A673 (cell line): ENCODE measurements at regions not wholly inside any gene's neighbourhood (a gene's known extent, or its start where the extent isn't known, plus 50 kb on each side); places are given as distances from the start of the nearest gene placed in this dataset.

Source experiments
- BruUV-seq: library from RNA; stranded (reverse); fragments of 400-500 nt; replicated peaks from 2 replicates; lab custom pipeline; 2021; lab: Mats Ljungman, UMichigan
- CTCF ChIA-PET: fragments of 300-600 bp; sonication (Branson Sonifier 250); formaldehyde crosslinking; loops from one replicate; lab custom pipeline; 2022; ENCODE audit warnings: antibody characterized with exemption; lab: Charles Lee
- POLR2A ChIA-PET: fragments of 300-600 bp; sonication (Branson Sonifier 250); formaldehyde crosslinking; loops from one replicate; lab custom pipeline; 2022; ENCODE audit warnings: antibody characterized with exemption; ENCODE audit not compliant: low non-redundant PET; lab: Charles Lee
- DNase-seq: peaks from one replicate; pipeline ENCODE4 v3.0.0-alpha.2; 2015; ENCODE audit warnings: low spot score
- H3K27ac ChIP-seq: fragments of 200-600 bp; sonication (generic); 2 replicates; pipeline ENCODE4 v1.5.1; 2016; ENCODE audit warnings: mixed run types, low read depth, mild to moderate bottlenecking, mixed read lengths, antibody characterized with exemption, low read length; ENCODE audit not compliant: poor library complexity, severe bottlenecking
- H3K27me3 ChIP-seq: fragments of 200-600 bp; sonication (generic); replicated peaks from 2 replicates; pipeline ENCODE4 v1.6.1; 2017; ENCODE audit warnings: mixed run types, low read depth, mild to moderate bottlenecking, mixed read lengths, antibody characterized with exemption, low read length; ENCODE audit not compliant: insufficient read depth, poor library complexity
- H3K36me3 ChIP-seq: fragments of 200-600 bp; sonication (generic); 2 replicates; pipeline ENCODE4 v1.6.1; 2016; ENCODE audit warnings: mixed run types, mild to moderate bottlenecking, mixed read lengths, antibody characterized with exemption, low read length; ENCODE audit not compliant: insufficient read depth, poor library complexity, severe bottlenecking
- H3K4me1 ChIP-seq: fragments of 200-600 bp; sonication (generic); 2 replicates; pipeline ENCODE4 v1.6.1; 2017; ENCODE audit warnings: mixed run types, mild to moderate bottlenecking, mixed read lengths, antibody characterized with exemption, low read length; ENCODE audit not compliant: insufficient read depth, poor library complexity, severe bottlenecking
- H3K4me3 ChIP-seq: fragments of 200-600 bp; sonication (generic); 2 replicates; pipeline ENCODE4 v1.5.1; 2016; ENCODE audit warnings: low read depth, mixed run types, mild to moderate bottlenecking, mixed read lengths, low read length; ENCODE audit not compliant: poor library complexity, severe bottlenecking
- H3K9me3 ChIP-seq: fragments of 200-600 bp; sonication (generic); 2 replicates; pipeline ENCODE4 v1.6.1; 2016; ENCODE audit warnings: mixed run types, low read depth, mild to moderate bottlenecking, mixed read lengths, antibody characterized with exemption, low read length; ENCODE audit not compliant: poor library complexity, severe bottlenecking
- CTCF ChIP-seq: fragments of 300-800, 200-600 bp; sonication (generic); conservative IDR thresholded peaks from 2 replicates; pipeline ENCODE4 v1.5.1; 2017; ENCODE audit warnings: low read depth, mild to moderate bottlenecking, antibody characterized with exemption, low read length, moderate library complexity, mixed read lengths
- EZH2 ChIP-seq: fragments of 200-600 bp; sonication (generic); IDR thresholded peaks from 2 replicates; pipeline ENCODE4 v1.6.1; 2017; ENCODE audit warnings: borderline replicate concordance, low read depth, mild to moderate bottlenecking, mixed read lengths, antibody characterized with exemption, low read length; ENCODE audit not compliant: poor library complexity, severe bottlenecking
- intact Hi-C: fragments of 100-400 bp; cut with micrococcal nuclease; formaldehyde crosslinking; loops from one replicate; pipeline ENCODE4 v1.10.0; 2022; ENCODE audit not compliant: unreplicated experiment

- Histone ChIP-seq H3K27me3 (no peaks in the 10 kb centered on the region), H3K9me3 (no peaks in the 10 kb centered on the region), H3K4me3 (no peak overlapping the region), H3K36me3 (no peaks in the 10 kb centered on the region), H3K4me1 (peaks cover 9% of the 10 kb centered on the region), H3K27ac (no peak overlapping the region)
- BruUV-seq: no TSS peak
- CTCF ChIA-PET: no interaction called here
- TF ChIP-seq CTCF (no peak), EZH2 (no peak)
- intact Hi-C loops: no loop called here
- peak; percentile 60 for DNase-seq
- POLR2A ChIA-PET: interaction anchor here (0.7 kb wide), 1 partner anchor 81 kb away, joined by 8 read pairs; no protein-coding TSS in a partner anchor
Measured at GRCh38 chr15:97425596-97425995, 534.9 kb upstream of the ARRDC4 start.

GRCh38 chr15:97443101-97443500, 517.4 kb upstream of the ARRDC4 start:
- H3K4me1 ChIP-seq: no peaks in the 10 kb centered on the region
- DNase-seq: no peak
- intact Hi-C loops: no loop called here
- TF ChIP-seq CTCF (no peak), EZH2 (no peak)
- H3K27ac ChIP-seq: no peak overlapping the region
- no TSS peak for BruUV-seq
- H3K4me3 ChIP-seq: no peak overlapping the region
- CTCF ChIA-PET: no interaction called here
- POLR2A ChIA-PET: interaction anchor here (0.5 kb wide), 1 partner anchor 790 kb away, joined by 5 read pairs; no protein-coding TSS in a partner anchor
- H3K27me3 ChIP-seq: no peaks in the 10 kb centered on the region
- no peaks in the 10 kb centered on the region for H3K9me3 ChIP-seq
- no peaks in the 10 kb centered on the region for H3K36me3 ChIP-seq

- ChIA-PET CTCF (no interaction called here), POLR2A (no interaction called here)
- no peaks in the 10 kb centered on the region for H3K4me1 ChIP-seq
- H3K9me3 ChIP-seq: no peaks in the 10 kb centered on the region
- H3K27ac ChIP-seq: no peak overlapping the region
- peak; percentile 22 for DNase-seq
- no peak for TF ChIP-seq EZH2
- TF ChIP-seq CTCF: no peak
- intact Hi-C loops: no loop called here
- H3K4me3 ChIP-seq: no peak overlapping the region
- H3K36me3 ChIP-seq: no peaks in the 10 kb centered on the region
- no TSS peak for BruUV-seq
- H3K27me3 ChIP-seq: no peaks in the 10 kb centered on the region
Measured at GRCh38 chr15:97446138-97446537, 514.4 kb upstream of the ARRDC4 start.
